Vagina (tissue), 2 donors: ENCODE measurements at regions not wholly inside any gene's neighbourhood (a gene's known extent, or its start where the extent isn't known, plus 50 kb on each side); places are given as distances from the start of the nearest gene placed in this dataset.

Source experiments
- DNase-seq, 2 donors: peaks; one replicate each; pipeline ENCODE4 v3.0.0-alpha.2; 2017; ENCODE audit errors: extremely low spot score in 2 of 2
- H3K27ac ChIP-seq: fragments of 200-600 bp; sonication (generic); one replicate; pipeline ENCODE4 v1.5.1; 2019
- H3K27me3 ChIP-seq: fragments of 200-600 bp; sonication (generic); one replicate; pipeline ENCODE4 v1.5.1; 2019
- H3K36me3 ChIP-seq, 2 donors: fragments of 200-600 bp; sonication (generic); one replicate each; pipeline ENCODE4 v1.5.1; 2017 to 2019
- H3K4me1 ChIP-seq: fragments of 200-600 bp; sonication (generic); one replicate; pipeline ENCODE4 v1.5.1; 2019
- H3K4me3 ChIP-seq, 2 donors: fragments of 200-600 bp; sonication (generic); 1 replicate in 1 of 2; 2 replicates in 1 of 2; pipeline ENCODE4 v1.5.1; 2016 to 2019
- H3K9me3 ChIP-seq: fragments of 200-600 bp; sonication (generic); one replicate; pipeline ENCODE4 v1.5.1; 2019
- POLR2A ChIP-seq, 2 donors: fragments of 450-650 bp; IDR thresholded peaks; one replicate each; pipeline ENCODE4 v1.6.1; 2017; ENCODE audit warnings: antibody characterized with exemption in 2 of 2, mild to moderate bottlenecking in 2 of 2, moderate library complexity in 2 of 2
- POLR2AphosphoS5 ChIP-seq, 2 donors: sonication (generic); formaldehyde crosslinking; IDR thresholded peaks; one replicate each; pipeline ENCODE4 v1.9.0; 2017; ENCODE audit warnings: antibody characterized with exemption in 2 of 2, mild to moderate bottlenecking in 2 of 2, low read depth in 1 of 2; ENCODE audit not compliant: insufficient read depth in 1 of 2
- intact Hi-C: fragments of 100-400 bp; cut with DNase I; formaldehyde crosslinking; loops from one replicate; pipeline ENCODE4 v1.15.1; 2023
- TF ChIP-seq, protein P1 (sequence below), 3 experiments: fragments of 450-650 bp in 2 of 3; fragments of 200-600 bp in 1 of 3; sonication (generic) in 1 of 3; IDR thresholded peaks; one replicate each; pipeline ENCODE4 v1.5.1; 2017 to 2019; ENCODE audit warnings: antibody characterized with exemption in 3 of 3, mild to moderate bottlenecking in 2 of 3, moderate library complexity in 2 of 3

DNA sequence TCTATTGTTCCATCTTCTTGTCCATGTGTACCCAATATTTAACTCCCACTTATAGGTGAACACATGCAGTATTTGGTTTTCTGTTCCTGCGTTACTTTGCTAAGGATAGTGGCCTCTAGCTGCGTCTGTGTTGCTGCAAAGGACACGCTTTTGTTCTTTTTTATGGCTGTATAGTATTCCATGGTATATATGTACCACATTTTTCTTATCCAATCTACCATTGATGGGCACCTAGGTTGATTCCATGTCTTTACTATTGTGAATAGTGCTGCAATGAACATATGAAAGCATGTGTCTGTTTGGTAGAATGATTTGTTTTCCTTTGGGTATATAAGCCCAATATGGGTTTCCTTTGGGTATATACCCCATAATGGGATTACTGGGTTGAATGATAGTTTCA lies 77.3 kb upstream of the MMADHC start:
- no peaks in the 10 kb centered on the region for H3K27me3 ChIP-seq
- no peaks in the 10 kb centered on the region for H3K4me1 ChIP-seq
- TF ChIP-seq POLR2AphosphoS5 (IDR thresholded peaks at IDR 0.05; ENCODE audit: insufficient read depth in 1 of 2, low read depth in 1 of 2) (no peak), POLR2A (IDR thresholded peaks at IDR 0.05) (no peak)
- TF ChIP-seq, protein P1, sequence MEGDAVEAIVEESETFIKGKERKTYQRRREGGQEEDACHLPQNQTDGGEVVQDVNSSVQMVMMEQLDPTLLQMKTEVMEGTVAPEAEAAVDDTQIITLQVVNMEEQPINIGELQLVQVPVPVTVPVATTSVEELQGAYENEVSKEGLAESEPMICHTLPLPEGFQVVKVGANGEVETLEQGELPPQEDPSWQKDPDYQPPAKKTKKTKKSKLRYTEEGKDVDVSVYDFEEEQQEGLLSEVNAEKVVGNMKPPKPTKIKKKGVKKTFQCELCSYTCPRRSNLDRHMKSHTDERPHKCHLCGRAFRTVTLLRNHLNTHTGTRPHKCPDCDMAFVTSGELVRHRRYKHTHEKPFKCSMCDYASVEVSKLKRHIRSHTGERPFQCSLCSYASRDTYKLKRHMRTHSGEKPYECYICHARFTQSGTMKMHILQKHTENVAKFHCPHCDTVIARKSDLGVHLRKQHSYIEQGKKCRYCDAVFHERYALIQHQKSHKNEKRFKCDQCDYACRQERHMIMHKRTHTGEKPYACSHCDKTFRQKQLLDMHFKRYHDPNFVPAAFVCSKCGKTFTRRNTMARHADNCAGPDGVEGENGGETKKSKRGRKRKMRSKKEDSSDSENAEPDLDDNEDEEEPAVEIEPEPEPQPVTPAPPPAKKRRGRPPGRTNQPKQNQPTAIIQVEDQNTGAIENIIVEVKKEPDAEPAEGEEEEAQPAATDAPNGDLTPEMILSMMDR (IDR thresholded peaks at IDR 0.05) = no peak
- H3K9me3 ChIP-seq = no peaks in the 10 kb centered on the region
- no peaks in the 10 kb centered on the region for H3K36me3 ChIP-seq
- no peak overlapping the region for H3K27ac ChIP-seq
- no peak overlapping the region for H3K4me3 ChIP-seq
- intact Hi-C loops = no loop called here
- no peak for DNase-seq

DNA sequence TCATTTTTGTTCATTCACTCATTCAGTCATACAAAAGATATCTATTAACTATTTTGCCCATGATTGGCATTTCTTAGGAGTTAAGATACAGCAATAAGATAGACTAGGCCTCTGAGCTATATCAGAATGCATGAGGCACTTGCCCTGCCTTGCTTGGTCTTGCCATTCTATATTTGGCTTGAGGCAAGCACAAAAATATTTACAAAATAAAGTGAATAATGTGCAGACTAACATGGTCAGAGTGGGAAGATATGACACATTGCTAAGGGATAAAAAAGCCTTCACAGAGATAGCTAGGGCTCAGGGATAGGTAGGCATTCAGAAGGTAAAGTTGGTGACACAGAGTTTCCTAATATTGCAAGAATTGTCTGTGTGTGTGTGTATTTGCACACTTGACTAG lies 75.0 kb upstream of the MMADHC start:
- Histone ChIP-seq H3K9me3 (no peaks in the 10 kb centered on the region), H3K36me3 (no peaks in the 10 kb centered on the region), H3K27me3 (no peaks in the 10 kb centered on the region), H3K4me3 (no peak overlapping the region), H3K27ac (no peak overlapping the region), H3K4me1 (no peaks in the 10 kb centered on the region)
- no peak for DNase-seq
- intact Hi-C loops = no loop called here
- TF ChIP-seq, protein P1 (IDR thresholded peaks at IDR 0.05) = no peak
- TF ChIP-seq POLR2AphosphoS5 (IDR thresholded peaks at IDR 0.05; ENCODE audit: insufficient read depth in 1 of 2, low read depth in 1 of 2) (no peak), POLR2A (IDR thresholded peaks at IDR 0.05) (no peak)

DNA sequence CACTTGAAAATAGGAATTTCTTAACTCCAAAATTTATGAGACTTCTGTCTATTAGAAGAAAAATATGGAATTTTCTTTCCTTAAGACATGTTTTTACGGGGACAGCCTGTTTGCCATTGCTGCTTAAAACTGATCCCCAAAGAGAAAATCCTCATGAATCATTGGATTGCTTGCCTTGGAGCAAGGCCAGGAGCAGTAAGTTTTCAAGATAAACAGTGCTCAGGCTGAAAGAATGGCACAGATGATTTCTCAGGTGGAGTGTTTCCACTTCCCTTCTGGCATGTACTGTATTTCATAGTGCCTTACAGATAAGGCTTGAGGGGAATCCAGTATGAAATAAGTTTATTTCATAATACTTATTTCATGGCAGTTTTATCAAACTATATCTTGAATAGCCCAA lies 74.3 kb upstream of the MMADHC start:
- TF ChIP-seq, protein P1 (IDR thresholded peaks at IDR 0.05) = no peak
- no peak for TF ChIP-seq POLR2A (IDR thresholded peaks at IDR 0.05)
- no peak for TF ChIP-seq POLR2AphosphoS5 (IDR thresholded peaks at IDR 0.05; ENCODE audit: insufficient read depth in 1 of 2, low read depth in 1 of 2)
- no peaks in the 10 kb centered on the region for H3K9me3 ChIP-seq
- H3K27me3 ChIP-seq = no peaks in the 10 kb centered on the region
- H3K4me3 ChIP-seq = no peak overlapping the region
- no peak for DNase-seq
- no peaks in the 10 kb centered on the region for H3K36me3 ChIP-seq
- H3K4me1 ChIP-seq = no peaks in the 10 kb centered on the region
- intact Hi-C loops = no loop called here
- no peak overlapping the region for H3K27ac ChIP-seq

DNA sequence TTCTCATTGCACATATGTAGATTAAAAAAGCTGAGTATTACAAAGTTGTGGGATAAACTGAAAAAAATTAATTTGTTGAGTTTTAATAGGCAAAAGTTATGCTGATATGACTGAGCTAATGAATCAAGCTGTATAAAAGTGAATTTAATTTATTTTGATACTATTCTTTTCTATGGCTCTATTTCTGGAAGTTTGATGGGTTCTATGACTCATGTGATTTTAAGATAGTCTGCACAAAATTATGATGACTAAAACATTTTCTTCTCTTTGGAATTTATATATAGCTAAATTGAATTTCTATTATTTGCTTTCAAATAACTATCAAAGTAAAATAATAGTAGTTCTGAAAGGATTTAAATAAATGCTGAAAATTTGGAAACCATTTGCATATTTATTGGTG lies 71.0 kb upstream of the MMADHC start:
- Histone ChIP-seq H3K4me1 (no peaks in the 10 kb centered on the region), H3K27ac (no peak overlapping the region), H3K4me3 (no peak overlapping the region), H3K36me3 (no peaks in the 10 kb centered on the region), H3K9me3 (no peaks in the 10 kb centered on the region), H3K27me3 (no peaks in the 10 kb centered on the region)
- no peak for TF ChIP-seq POLR2AphosphoS5 (IDR thresholded peaks at IDR 0.05; ENCODE audit: insufficient read depth in 1 of 2, low read depth in 1 of 2)
- TF ChIP-seq, protein P1 (IDR thresholded peaks at IDR 0.05) = no peak
- no peak for TF ChIP-seq POLR2A (IDR thresholded peaks at IDR 0.05)
- DNase-seq = no peak
- intact Hi-C loops = no loop called here

DNA sequence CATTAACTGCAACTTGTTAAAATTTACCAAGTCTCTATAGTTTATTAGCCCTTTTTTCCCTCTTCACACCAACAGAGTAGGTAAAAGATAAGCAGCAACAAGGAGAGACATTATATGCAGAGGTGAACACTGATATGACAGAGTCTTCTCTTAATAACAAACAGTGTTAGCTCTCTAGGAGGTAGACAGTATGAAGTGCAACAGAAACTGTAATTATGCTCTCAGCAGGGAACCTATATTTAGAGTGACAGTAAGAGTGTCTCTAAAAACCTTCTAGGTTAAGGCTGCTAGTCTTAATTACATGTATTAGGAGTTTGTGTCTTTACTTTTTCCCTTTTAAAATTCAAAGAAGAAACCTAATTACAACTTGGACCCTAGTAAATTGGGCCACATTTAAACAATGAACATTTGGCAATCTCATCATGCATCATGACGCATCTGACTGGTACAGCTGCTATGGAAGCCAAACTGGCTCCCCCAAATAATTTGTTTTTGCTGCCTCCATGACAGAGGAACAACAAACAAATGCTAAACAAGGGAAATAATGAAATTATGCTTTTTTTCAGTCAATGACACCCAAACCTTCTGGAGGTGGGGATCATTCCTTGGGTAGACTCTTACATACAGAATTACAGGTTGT lies 69.9 kb upstream of the MMADHC start:
- DNase-seq = no peak
- H3K4me1 ChIP-seq = no peaks in the 10 kb centered on the region
- no peak overlapping the region for H3K27ac ChIP-seq
- H3K9me3 ChIP-seq = no peaks in the 10 kb centered on the region
- no peaks in the 10 kb centered on the region for H3K36me3 ChIP-seq
- no peaks in the 10 kb centered on the region for H3K27me3 ChIP-seq
- intact Hi-C loops = no loop called here
- TF ChIP-seq, protein P1 (IDR thresholded peaks at IDR 0.05) = no peak
- no peak for TF ChIP-seq POLR2A (IDR thresholded peaks at IDR 0.05)
- no peak for TF ChIP-seq POLR2AphosphoS5 (IDR thresholded peaks at IDR 0.05; ENCODE audit: insufficient read depth in 1 of 2, low read depth in 1 of 2)
- H3K4me3 ChIP-seq = no peak overlapping the region
